ENCODE measurements at regions not wholly inside any gene's neighbourhood (a gene's known extent, or its start where the extent isn't known, plus 50 kb on each side); places are given as distances from the start of the nearest gene placed in this dataset.
A peak's percentile ranks its signal among the peaks of the same experiment; 100 is the strongest.

DNA sequence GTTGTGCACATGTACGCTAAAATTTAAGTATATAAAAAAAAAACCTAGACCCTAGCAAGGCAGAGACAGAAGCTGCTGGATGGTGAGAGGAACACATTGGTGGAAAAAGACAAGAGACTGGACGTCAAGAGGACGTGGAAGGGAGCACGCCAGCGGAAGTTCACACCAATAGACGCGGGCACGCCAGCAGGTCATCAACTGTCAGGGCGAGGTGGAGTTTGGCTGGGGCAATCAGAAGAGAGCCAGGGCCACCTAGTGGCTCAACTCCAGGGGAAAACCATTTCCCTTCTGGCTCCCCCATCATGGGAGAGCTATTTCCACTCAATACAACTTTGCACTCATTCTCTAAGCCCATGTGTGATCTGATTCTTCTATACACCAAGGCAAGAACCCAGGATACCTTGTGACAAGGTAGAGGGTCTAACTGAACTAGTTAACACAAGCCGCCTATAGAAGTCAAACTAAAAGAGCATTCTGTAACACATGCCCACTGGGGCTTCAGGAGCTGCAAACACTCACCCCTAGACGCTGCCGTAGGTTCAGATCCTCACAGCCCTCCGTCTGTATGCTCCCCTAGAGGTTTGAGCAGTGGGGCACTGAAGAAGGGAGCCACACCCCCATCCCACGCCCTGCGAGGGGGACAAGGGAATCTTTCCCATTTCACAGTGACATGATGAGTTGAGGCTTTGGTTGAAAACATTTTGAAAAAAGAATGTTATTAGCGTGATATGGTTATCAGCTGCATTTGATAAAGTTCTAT, 702.7 kb downstream of the TMTC2 start:
- Histone ChIP-seq H3K9me3 (replicated peaks) (no peaks in the 10 kb centered on the region), H3K4me1 (no peaks in the 10 kb centered on the region), H3K36me3 (no peaks in the 10 kb centered on the region), H3K27ac (replicated peaks) (no peak overlapping the region), H3K4me3 (no peak overlapping the region), H3K27me3 (ENCODE audit: low read depth) (no peaks in the 10 kb centered on the region)
- no peak for DNase-seq
- intact Hi-C loops (cut with micrococcal nuclease): no loop called here
- peak; percentile 16 for TF ChIP-seq CTCF (IDR thresholded peaks at IDR 0.05; ENCODE audit: borderline replicate concordance)

DNA sequence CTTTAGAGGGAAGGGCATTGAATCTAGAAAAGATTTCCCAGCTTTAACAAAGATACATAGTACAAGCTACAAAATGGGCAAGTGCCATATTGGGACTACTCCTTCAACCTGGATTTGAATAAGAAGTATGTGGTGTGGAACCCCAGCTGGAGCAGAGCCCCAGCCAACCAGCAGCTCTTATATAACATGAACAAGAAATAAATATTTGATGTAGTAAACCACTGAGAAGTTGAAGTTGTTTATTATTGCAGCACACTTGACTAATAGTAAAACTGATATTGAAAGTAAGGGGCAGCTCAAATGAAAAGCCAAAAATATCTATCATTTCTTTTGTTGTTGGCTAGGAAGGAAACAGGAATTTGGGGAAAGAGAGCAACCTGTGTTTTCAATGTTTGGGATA, 701.8 kb downstream of the TMTC2 start:
- intact Hi-C loops (cut with micrococcal nuclease): no loop called here
- H3K9me3 ChIP-seq (replicated peaks): no peaks in the 10 kb centered on the region
- no peak for TF ChIP-seq CTCF (IDR thresholded peaks at IDR 0.05; ENCODE audit: borderline replicate concordance)
- no peak overlapping the region for H3K4me3 ChIP-seq
- no peaks in the 10 kb centered on the region for H3K27me3 ChIP-seq (ENCODE audit: low read depth)
- no peak overlapping the region for H3K27ac ChIP-seq (replicated peaks)
- DNase-seq: no peak
- H3K36me3 ChIP-seq: no peaks in the 10 kb centered on the region
- H3K4me1 ChIP-seq: no peaks in the 10 kb centered on the region

- Histone ChIP-seq H3K4me1 (no peaks in the 10 kb centered on the region), H3K4me3 (no peak overlapping the region), H3K9me3 (replicated peaks) (no peaks in the 10 kb centered on the region), H3K36me3 (no peaks in the 10 kb centered on the region), H3K27ac (replicated peaks) (no peak overlapping the region), H3K27me3 (ENCODE audit: low read depth) (no peaks in the 10 kb centered on the region)
- intact Hi-C loops (cut with micrococcal nuclease): no loop called here
- no peak for TF ChIP-seq CTCF (IDR thresholded peaks at IDR 0.05; ENCODE audit: borderline replicate concordance)
- DNase-seq: no peak
Measured at GRCh38 chr12:83386527-83387264, 700.0 kb downstream of the TMTC2 start.

- Histone ChIP-seq H3K27me3 (ENCODE audit: low read depth) (no peaks in the 10 kb centered on the region), H3K4me1 (no peaks in the 10 kb centered on the region), H3K4me3 (no peak overlapping the region), H3K36me3 (no peaks in the 10 kb centered on the region), H3K9me3 (replicated peaks) (no peaks in the 10 kb centered on the region), H3K27ac (replicated peaks) (no peak overlapping the region)
- intact Hi-C loops (cut with micrococcal nuclease): no loop called here
- TF ChIP-seq CTCF (IDR thresholded peaks at IDR 0.05; ENCODE audit: borderline replicate concordance): no peak
- no peak for DNase-seq
Measured at GRCh38 chr12:83378186-83378727, 691.6 kb downstream of the TMTC2 start.

DNA sequence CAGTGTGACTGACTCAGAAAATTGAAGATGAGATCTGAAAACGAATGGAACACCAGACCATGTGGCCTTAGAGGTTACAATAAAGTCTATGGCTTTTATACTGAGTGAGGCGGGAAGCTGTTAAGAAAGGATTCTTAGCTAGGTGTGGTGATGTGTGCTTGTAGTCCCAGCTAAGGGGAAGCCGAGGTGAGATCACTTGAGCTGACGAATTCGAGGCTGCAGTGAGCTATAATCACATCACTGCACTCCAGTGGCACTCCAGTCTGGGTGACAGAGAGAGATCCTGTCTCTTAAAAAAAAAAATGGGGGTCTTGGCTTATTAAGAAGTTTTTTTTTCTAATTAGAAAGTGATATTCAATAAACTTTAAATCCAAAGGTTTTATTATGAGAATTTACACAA, 678.6 kb downstream of the TMTC2 start:
- intact Hi-C loops (cut with micrococcal nuclease): no loop called here
- no peak for TF ChIP-seq CTCF (IDR thresholded peaks at IDR 0.05; ENCODE audit: borderline replicate concordance)
- Histone ChIP-seq H3K4me1 (no peaks in the 10 kb centered on the region), H3K27me3 (ENCODE audit: low read depth) (no peaks in the 10 kb centered on the region), H3K36me3 (no peaks in the 10 kb centered on the region), H3K4me3 (no peak overlapping the region), H3K9me3 (replicated peaks) (no peaks in the 10 kb centered on the region), H3K27ac (replicated peaks) (no peak overlapping the region)
- no peak for DNase-seq
